Cardiac fibroblast (primary cell): ENCODE measurements at regions not wholly inside any gene's neighbourhood (a gene's known extent, or its start where the extent isn't known, plus 50 kb on each side); places are given as distances from the start of the nearest gene placed in this dataset.

ENCODE experiments used
- DNase-seq, 2 donors: peaks; one replicate each; pipeline versions ENCODE4 v3.0.0 to v3.0.0-alpha.2; 2010; ENCODE audit warnings: low read depth in 2 of 2
- H3K4me3 ChIP-seq, 2 donors: replicated peaks in 1 of 2; 1 replicate in 1 of 2; 2 replicates in 1 of 2; pipeline ENCODE4 v1.5.1; 2011; ENCODE audit warnings: low read depth in 2 of 2, low read length in 2 of 2, mild to moderate bottlenecking in 2 of 2, moderate library complexity in 1 of 2
- CTCF ChIP-seq: IDR thresholded peaks from one replicate; pipeline ENCODE4 v1.5.1; 2011; ENCODE audit warnings: low read depth, mild to moderate bottlenecking, low read length, inconsistent platforms

- no peak overlapping the region for H3K4me3 ChIP-seq
- DNase-seq: no peak
- TF ChIP-seq CTCF: no peak
Observed at GRCh38 chr20:57012691-57013090, 253.8 kb downstream of the BMP7 start.

GRCh38 chr20:57013217-57013616 is 253.2 kb downstream of the BMP7 start:
- DNase-seq: no peak
- TF ChIP-seq CTCF: no peak
- no peak overlapping the region for H3K4me3 ChIP-seq

GRCh38 chr20:57013741-57014140 is 252.7 kb downstream of the BMP7 start:
- no peak overlapping the region for H3K4me3 ChIP-seq
- DNase-seq: no peak
- TF ChIP-seq CTCF: no peak

- no peak for DNase-seq
- TF ChIP-seq CTCF: no peak
- no peak overlapping the region for H3K4me3 ChIP-seq
Observed at GRCh38 chr20:57020364-57020763, 246.1 kb downstream of the BMP7 start.

- TF ChIP-seq CTCF: no peak
- no peak for DNase-seq
- H3K4me3 ChIP-seq: no peak overlapping the region
Observed at GRCh38 chr20:57022306-57022705, 244.1 kb downstream of the BMP7 start.

GRCh38 chr20:57023007-57023406 is 243.4 kb downstream of the BMP7 start:
- no peak for TF ChIP-seq CTCF
- H3K4me3 ChIP-seq: no peak overlapping the region
- no peak for DNase-seq

- DNase-seq: no peak
- TF ChIP-seq CTCF: no peak
- no peak overlapping the region for H3K4me3 ChIP-seq
Observed at GRCh38 chr20:57023997-57024396, 242.4 kb downstream of the BMP7 start.
